ENCODE measurements at regions not wholly inside any gene's neighbourhood (a gene's known extent, or its start where the extent isn't known, plus 50 kb on each side); places are given as distances from the start of the nearest gene placed in this dataset.

DNA sequence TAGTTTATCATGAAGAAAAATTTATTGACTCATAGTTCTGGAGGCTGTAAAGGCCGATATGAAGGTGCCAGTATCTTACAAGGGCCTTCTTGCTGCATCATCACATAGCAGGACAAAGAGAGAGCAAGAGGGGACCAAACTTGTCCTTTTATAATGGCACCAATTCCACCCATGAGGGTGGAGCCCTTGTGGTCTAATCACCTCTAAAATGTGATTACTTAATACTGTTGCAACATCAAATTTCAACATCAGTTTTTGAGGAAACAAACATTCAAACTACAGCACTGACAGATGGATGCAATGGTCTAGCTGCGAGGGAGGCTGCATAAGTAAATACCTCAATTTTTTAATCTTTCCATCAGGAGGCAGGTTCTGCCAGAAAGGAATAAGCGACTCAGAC is 76.7 kb upstream of the LAMA2 start:
- no peaks in the 10 kb centered on the region for H3K36me3 ChIP-seq (ENCODE audit: control insufficient read depth, insufficient read depth, low read length)
- H3K27me3 ChIP-seq (ENCODE audit: control insufficient read depth, insufficient read depth, low read length), result no peaks in the 10 kb centered on the region
- FAIRE-seq (no peak), DNase-seq (ENCODE audit: low read depth) (peak; percentile 77)
- TF ChIP-seq, protein P1, sequence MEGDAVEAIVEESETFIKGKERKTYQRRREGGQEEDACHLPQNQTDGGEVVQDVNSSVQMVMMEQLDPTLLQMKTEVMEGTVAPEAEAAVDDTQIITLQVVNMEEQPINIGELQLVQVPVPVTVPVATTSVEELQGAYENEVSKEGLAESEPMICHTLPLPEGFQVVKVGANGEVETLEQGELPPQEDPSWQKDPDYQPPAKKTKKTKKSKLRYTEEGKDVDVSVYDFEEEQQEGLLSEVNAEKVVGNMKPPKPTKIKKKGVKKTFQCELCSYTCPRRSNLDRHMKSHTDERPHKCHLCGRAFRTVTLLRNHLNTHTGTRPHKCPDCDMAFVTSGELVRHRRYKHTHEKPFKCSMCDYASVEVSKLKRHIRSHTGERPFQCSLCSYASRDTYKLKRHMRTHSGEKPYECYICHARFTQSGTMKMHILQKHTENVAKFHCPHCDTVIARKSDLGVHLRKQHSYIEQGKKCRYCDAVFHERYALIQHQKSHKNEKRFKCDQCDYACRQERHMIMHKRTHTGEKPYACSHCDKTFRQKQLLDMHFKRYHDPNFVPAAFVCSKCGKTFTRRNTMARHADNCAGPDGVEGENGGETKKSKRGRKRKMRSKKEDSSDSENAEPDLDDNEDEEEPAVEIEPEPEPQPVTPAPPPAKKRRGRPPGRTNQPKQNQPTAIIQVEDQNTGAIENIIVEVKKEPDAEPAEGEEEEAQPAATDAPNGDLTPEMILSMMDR (IDR thresholded peaks at IDR 0.05; ENCODE audit: insufficient read depth, low read length, severe bottlenecking), result no peak
- no peak overlapping the region for H3K4me3 ChIP-seq (ENCODE audit: low read depth, low read length)

GRCh38 chr6:128803911-128804310 is 79.0 kb upstream of the LAMA2 start:
- Histone ChIP-seq H3K4me3 (ENCODE audit: low read depth, low read length) (no peak overlapping the region), H3K36me3 (ENCODE audit: control insufficient read depth, insufficient read depth, low read length) (no peaks in the 10 kb centered on the region), H3K27me3 (ENCODE audit: control insufficient read depth, insufficient read depth, low read length) (no peaks in the 10 kb centered on the region)
- DNase-seq (ENCODE audit: low read depth) (no peak), FAIRE-seq (no peak)
- TF ChIP-seq, protein P1 (IDR thresholded peaks at IDR 0.05; ENCODE audit: insufficient read depth, low read length, severe bottlenecking), result no peak

DNA sequence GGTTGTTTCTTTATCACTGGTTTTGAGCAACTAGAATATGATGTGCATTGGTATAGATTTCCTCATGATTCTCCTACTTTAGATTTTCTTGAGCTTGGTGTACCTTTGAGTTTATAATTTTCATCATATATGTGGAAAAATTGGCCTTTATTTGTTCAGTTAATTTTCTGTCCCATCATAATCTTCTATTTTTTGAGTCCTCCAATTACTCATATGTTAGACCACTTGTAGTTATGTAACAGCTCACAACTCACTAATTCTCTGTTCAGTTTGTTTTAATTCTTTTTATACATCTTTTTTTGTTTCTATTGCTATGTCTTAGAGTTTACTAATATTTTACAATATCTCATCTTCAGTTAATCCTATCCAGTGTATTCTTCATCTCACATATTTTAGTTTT is 81.3 kb upstream of the LAMA2 start:
- FAIRE-seq, result no peak

GRCh38 chr6:128784266-128784665 is 98.7 kb upstream of the LAMA2 start:
- H3K36me3 ChIP-seq (ENCODE audit: control insufficient read depth, insufficient read depth, low read length), result no peaks in the 10 kb centered on the region
- H3K4me3 ChIP-seq (ENCODE audit: low read depth, low read length), result no peak overlapping the region
- no peaks in the 10 kb centered on the region for H3K27me3 ChIP-seq (ENCODE audit: control insufficient read depth, insufficient read depth, low read length)
- FAIRE-seq (no peak), DNase-seq (ENCODE audit: low read depth) (no peak)
- TF ChIP-seq, protein P1 (IDR thresholded peaks at IDR 0.05; ENCODE audit: insufficient read depth, low read length, severe bottlenecking), result no peak

More for the DNA sequence above, 81.3 kb upstream of the LAMA2 start:
- Histone ChIP-seq H3K36me3 (ENCODE audit: control insufficient read depth, insufficient read depth, low read length) (no peaks in the 10 kb centered on the region), H3K4me3 (ENCODE audit: low read depth, low read length) (no peak overlapping the region), H3K27me3 (ENCODE audit: control insufficient read depth, insufficient read depth, low read length) (no peaks in the 10 kb centered on the region)
- no peak for DNase-seq (ENCODE audit: low read depth)
- TF ChIP-seq, protein P1 (IDR thresholded peaks at IDR 0.05; ENCODE audit: insufficient read depth, low read length, severe bottlenecking), result no peak

- no peak for FAIRE-seq
- H3K36me3 ChIP-seq (ENCODE audit: control insufficient read depth, insufficient read depth, low read length), result no peaks in the 10 kb centered on the region
These were observed 114.8 kb upstream of the LAMA2 start for GRCh38 chr6:128768187-128768586.

DNA sequence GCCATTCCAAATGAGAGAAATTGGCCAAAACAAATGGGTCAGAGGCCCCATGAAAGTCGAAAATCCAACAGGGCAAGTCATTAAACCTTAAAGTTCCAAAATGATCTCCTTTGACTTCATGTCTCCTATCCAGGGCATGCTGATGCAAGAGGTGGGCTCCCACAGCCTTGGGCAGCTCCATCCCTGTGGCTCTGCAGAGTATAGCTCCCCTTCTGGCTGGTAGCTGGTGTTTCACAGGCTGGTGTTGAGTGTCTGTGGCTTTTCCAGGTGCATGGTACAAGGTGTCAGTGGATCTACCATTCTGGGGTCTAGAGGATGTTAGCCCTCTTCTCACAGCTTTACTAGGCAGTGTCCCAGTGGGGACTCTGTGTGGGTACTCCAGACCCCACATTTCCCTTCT is 115.2 kb upstream of the LAMA2 start:
- H3K27me3 ChIP-seq (ENCODE audit: control insufficient read depth, insufficient read depth, low read length), result no peaks in the 10 kb centered on the region
- no peak overlapping the region for H3K4me3 ChIP-seq (ENCODE audit: low read depth, low read length)
- no peaks in the 10 kb centered on the region for H3K36me3 ChIP-seq (ENCODE audit: control insufficient read depth, insufficient read depth, low read length)
- TF ChIP-seq, protein P1 (IDR thresholded peaks at IDR 0.05; ENCODE audit: insufficient read depth, low read length, severe bottlenecking), result no peak
- FAIRE-seq (no peak), DNase-seq (ENCODE audit: low read depth) (no peak)

More at GRCh38 chr6:128768187-128768586, 114.8 kb upstream of the LAMA2 start:
- no peak for DNase-seq (ENCODE audit: low read depth)
- TF ChIP-seq, protein P1 (IDR thresholded peaks at IDR 0.05; ENCODE audit: insufficient read depth, low read length, severe bottlenecking), result no peak
- Histone ChIP-seq H3K27me3 (ENCODE audit: control insufficient read depth, insufficient read depth, low read length) (no peaks in the 10 kb centered on the region), H3K4me3 (ENCODE audit: low read depth, low read length) (no peak overlapping the region)

Data from bronchial epithelial cell (primary cell).